AG08395 (cell line): ENCODE measurements at regions not wholly inside any gene's neighbourhood (a gene's known extent, or its start where the extent isn't known, plus 50 kb on each side); places are given as distances from the start of the nearest gene placed in this dataset.
"Not testable (repeated sequence)": the region's sequence is repeated elsewhere in the genome, so short reads cannot be mapped to it uniquely, and the experiment has no call there.

ENCODE experiments used
- DNase-seq: peaks from one replicate; pipeline ENCODE4 v3.0.0; 2012; ENCODE audit warnings: mixed read lengths, low spot score

DNA sequence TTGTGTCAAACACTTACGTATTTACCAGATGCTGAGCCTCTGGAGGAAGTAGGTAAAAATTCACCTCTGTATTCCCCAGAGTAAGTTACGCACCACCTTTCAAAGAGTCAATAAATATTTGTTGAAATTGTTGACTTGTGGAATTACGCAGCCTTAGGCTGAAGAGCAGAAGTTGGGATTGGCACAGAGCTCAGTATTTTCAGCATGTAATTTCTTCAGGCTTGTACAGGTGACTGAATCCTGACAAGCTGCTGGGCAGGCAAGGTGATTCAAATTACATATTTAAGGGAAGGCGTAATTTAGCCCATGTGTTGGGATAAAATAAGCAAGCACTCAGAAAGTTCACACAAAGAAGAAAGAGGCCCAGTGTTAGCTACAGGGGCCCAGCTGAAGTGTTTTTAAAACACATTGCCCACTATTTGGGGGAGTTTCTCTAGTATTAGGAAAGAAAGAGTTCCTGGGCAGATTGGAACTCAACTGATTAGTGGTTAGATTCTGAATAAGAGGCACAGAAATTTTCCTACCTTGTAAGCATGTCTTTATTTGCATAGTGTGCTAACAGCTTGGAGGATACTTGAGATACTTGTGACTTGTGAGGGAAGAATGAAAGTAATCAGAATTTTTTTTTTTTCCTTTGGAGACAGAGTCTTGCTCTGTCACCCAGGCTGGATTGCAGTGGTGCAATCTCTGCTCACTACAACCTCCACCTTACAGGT, 165.3 kb upstream of the FBXL7 start:
- no peak for DNase-seq

- no peak for DNase-seq
Measured at GRCh38 chr5:15333091-15333490, 166.9 kb upstream of the FBXL7 start.

GRCh38 chr5:15326932-15327331, 173.0 kb upstream of the FBXL7 start:
- no peak for DNase-seq

DNA sequence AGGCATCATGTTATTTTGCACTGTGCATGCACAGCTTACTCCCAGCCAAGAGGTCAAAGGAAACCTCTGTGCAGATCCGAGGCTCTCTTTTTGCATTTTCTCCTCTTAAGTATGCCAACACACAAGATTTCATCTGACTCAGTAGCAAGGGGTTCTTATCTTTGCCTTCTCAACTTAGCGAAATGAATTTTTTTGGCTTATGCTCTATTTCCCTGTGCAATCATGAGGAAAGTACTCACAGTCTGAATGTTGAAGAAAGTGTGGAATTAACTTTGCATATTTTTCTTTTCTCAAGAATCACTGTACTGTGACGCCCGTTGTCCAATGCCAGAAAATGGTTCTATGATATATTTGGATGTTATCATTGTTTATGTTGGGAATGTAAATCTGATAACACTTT, 173.5 kb upstream of the FBXL7 start:
- no peak for DNase-seq

DNA sequence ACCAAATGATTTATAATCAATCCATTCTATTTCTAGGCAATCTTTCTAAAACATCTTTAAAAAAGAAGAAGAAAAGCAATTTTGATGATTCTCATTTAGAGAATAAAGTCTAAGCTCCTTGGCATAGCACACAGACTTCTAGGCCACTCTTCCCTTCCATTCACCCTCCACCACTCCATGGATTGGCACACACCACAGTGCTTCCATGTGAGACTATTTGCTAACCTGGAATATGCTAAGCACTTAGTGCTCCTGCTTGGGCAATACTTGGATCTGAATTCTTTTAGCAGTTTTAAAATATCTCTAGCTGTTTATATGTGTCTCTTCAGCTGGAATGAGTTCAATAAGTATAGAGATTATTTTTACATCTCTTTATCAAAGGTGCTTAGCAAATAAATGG, 177.6 kb upstream of the FBXL7 start:
- DNase-seq, result no peak

GRCh38 chr5:15321776-15322175, 178.2 kb upstream of the FBXL7 start:
- DNase-seq, result no peak

DNA sequence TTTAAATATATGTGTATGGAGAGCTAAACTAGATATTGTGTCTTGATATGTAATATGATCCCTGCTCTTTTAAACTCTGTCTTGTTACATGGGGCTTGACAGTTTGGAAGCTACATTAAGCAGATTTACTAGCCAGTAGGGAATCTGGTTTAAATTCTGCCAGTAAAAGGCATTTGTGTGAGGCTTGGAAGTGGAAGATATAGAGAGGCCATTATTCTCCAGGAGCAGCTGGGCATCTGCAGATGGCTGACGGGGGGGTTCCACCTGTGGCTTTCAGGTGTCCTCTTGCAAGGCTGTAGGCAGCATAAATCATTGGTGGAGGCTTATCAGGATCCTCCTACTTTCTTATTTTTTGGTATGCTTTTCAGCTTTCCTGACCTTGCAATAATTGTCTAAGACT, 179.1 kb upstream of the FBXL7 start:
- DNase-seq, result no peak

- DNase-seq, result no peak
Measured at GRCh38 chr5:15304914-15305834, 194.8 kb upstream of the FBXL7 start.

DNA sequence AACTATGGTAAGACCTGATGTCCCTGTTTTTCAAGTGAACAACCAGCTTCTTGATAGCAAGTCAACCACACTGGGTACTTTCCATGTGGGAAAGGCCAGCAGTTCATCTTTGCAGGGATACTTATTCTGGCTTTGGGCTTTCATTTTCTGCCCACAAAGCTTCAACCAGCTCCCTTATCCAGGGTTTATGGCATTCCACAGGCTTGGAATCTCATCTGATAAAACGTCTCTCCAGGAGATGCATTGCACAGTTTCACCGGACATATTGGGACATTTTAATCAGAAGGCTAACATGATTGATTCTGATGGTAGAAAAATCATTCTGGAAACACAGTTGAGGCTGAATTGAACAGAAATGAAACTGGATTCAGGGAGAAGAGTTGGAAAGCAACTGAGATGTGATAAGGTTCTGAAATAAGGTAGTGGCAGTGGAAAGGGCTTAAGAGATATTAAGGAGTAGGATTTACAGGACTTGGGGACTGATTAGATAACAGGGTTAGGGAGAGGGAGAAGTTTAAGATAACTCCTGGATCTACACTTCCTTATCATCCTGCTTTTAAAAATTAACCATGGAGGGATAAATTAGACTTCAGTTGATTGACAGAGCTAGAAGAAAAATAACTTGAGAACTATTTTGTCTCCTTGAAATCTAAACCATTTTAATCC, 195.8 kb upstream of the FBXL7 start:
- no peak for DNase-seq

DNA sequence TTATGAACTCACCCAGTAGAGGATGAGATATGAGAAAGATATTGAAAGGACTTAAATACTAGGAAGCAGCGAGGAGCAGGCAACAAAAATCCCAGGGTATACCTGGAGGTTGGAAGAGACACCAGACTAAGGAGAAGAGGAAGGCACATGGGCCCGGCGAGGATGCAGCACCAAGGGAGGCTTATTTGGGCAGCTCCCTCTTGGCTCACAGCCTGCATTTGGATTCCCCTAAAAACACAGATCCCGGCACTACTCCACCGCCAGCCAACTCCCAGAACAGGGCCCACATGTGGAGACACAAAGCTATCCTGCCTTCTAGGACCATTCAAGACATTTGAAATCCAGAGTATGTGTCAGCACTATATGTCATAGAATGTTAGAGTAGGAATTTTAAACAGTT, 199.8 kb upstream of the FBXL7 start:
- no peak for DNase-seq

DNA sequence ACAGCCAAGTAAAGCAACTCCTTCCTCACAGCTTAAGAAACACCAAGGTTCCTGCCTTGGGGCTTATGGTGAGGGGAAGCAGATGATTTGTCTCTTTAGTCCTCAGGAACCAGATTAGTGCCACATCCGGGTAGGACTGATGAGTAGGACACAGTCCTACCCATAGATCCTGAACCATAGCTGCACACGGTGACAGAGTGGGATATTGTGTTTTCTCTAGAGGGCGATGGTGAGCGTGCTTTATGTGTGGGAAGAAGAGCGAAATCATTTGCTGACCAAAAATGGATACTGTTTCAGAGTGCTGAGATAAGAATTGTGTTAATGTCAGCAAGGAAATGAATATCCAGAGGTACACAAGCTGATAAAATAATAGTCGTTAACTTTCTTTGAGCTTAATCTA, 209.0 kb upstream of the FBXL7 start:
- DNase-seq, result no peak

GRCh38 chr5:15286650-15287049, 213.3 kb upstream of the FBXL7 start:
- DNase-seq, result no peak

DNA sequence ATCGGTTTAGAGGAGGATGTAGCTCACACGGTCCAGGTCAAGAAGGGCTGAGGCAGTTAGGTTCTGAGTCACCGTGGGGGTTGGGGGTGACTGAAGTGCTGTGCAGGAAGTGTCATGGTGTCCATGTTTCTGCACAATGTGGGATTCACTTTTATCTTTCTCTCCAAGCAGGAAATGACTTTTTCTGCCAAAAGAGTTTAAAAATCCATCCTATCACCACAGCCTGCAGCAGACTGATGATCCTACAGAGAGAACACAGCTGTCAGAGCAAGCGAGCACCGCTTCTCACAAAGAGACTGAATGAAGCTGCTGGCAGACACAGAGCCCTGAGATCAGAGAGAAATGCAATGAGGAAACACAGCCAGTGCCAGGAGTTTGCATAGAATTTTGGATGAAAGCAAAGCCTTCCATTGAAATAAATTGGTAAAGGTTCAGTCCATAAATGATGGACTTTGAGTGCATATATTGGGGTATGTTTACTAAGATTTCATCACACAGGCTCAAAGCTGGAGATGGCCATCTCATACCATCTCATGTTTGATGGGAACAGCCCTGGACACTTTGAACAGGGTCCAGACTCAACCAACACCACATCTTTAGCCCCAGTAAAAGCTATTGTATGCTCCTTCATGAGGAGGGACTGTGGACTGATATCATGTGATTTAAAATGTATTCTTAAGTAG, 213.9 kb upstream of the FBXL7 start:
- DNase-seq, result peak; percentile 57

- DNase-seq, result no peak
Measured at GRCh38 chr5:15284706-15285105, 215.3 kb upstream of the FBXL7 start.

GRCh38 chr5:15283076-15283475, 216.9 kb upstream of the FBXL7 start:
- no peak for DNase-seq

GRCh38 chr5:15282611-15283010, 217.4 kb upstream of the FBXL7 start:
- no peak for DNase-seq

GRCh38 chr5:15271596-15271995, 228.4 kb upstream of the FBXL7 start:
- DNase-seq, result not testable (repeated sequence)

- DNase-seq, result no peak
Measured at GRCh38 chr5:15267966-15268365, 232.0 kb upstream of the FBXL7 start.

DNA sequence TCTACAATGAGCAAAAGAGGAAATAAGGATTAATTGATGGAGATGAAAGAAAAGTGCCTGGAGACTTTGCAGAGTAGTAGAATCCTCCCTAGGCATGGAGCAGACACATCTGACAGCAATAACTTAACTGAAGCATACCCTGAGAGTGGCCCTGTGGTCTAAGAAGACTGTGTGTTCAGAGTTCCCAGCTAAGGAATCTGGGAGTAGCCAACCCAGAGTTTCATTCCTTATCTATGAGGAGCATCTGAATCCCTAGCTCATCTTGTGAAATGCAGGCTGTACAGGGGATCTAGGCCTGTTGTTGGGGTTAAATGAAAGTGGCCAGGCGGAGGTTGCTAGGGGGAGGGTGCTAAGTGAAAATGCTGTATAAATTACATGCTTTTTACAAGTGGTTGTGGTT, 233.1 kb upstream of the FBXL7 start:
- DNase-seq, result no peak

DNA sequence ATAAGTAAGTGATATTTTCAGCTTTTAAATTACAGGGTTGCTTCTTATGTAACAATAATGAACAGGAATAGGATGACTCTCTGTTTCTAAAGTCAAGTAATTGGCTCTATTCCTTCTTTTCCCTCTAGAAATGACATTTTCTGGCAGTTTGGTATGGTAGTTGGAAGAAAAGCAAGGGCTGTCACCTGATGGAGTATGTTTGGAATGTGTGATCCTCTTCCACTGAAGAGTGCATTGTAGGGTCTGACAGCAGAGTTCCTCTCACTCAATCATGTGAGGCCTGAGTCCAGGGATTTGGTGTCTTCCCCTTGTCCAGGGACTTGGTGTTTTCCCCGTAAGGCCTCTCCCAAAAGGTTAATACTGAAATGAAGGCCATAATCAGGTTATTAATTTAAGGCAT, 233.8 kb upstream of the FBXL7 start:
- no peak for DNase-seq

- DNase-seq, result no peak
Measured at GRCh38 chr5:15263942-15264341, 236.0 kb upstream of the FBXL7 start.

DNA sequence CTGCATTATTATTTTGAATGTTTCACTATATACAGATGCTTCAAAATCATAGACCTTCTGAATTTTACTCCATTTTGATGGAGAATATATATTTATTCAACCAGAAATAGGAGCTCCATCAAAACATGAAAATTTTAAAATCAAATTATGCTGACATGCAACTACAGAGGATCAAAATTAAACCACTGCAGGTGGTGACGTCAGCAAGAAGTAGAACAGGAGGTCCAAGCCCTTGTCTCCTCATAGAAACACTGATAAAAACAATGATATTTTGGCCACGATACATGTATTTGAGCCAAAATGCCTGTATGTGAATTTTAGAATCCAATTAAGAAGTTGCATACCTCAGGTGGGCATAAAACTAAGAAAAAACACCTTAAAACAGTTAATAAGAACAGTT, 236.6 kb upstream of the FBXL7 start:
- DNase-seq, result no peak
